SKM-1 (cell line): ENCODE measurements at regions not wholly inside any gene's neighbourhood (a gene's known extent, or its start where the extent isn't known, plus 50 kb on each side); places are given as distances from the start of the nearest gene placed in this dataset.

ENCODE experiments used
- DNase-seq: peaks from one replicate; lab custom pipeline; 2025; ENCODE audit not compliant: unreplicated experiment; lab: John Stamatoyannopoulos, UW

- no peak for DNase-seq
Observed at GRCh38 chr2:120453635-120453998, 107.7 kb downstream of the INHBB start.

DNA sequence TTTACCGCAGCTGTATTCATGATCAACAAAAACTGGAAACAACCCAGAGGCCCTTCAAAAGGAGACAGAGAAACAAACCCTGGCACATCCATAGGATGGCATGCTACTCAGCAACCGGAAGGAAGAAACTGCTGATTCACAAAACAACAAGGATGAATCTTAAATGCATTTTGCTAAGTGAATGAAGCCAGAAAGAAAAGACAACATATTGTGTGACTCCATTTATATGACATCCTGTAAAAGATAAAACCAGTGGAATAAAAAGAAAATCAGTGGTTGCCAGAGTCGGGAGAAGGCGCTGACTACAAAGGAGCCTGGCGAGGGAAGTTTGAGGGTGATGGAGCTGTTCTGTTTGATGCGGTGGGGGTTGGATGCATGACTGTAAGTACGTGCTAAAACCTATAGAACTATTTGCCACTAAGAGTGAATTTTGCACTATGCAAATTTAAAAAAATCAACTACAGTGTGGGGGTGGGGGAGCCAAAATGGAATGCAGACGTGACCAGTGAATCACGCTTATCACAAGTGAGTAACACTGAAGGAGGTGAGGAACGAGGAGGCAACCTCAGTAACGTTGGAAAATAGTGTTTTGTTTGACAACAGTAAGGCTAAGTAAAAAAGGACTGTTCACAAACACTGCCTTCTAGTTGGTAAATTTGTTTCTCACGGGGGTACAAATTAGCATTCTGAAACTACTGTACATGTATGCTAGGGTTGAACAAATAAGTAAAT is 108.9 kb downstream of the INHBB start:
- no peak for DNase-seq

GRCh38 chr2:120455390-120455789 is 109.5 kb downstream of the INHBB start:
- DNase-seq = no peak

- DNase-seq = no peak
Observed at GRCh38 chr2:120456867-120457266, 110.9 kb downstream of the INHBB start.

DNA sequence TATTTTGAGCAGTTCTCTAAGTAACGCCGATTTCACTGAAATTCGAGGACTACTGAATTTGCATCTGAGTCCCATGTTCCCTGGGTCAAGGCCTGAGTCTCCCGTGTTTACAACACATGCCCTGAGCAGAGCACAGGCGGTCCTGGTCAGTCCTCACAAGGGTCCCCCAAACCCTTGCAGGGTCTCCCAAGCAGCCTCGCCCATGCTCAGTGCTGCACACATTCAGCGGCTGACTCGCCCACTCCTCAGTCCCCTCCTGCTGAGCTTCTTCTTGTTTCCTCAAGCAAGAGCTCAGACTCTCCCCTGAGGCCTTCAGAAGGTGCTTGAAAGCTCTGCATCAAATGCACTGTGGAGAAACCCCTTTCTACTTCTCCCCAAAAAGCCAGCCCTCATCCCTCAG is 114.6 kb downstream of the INHBB start:
- DNase-seq = no peak

DNA sequence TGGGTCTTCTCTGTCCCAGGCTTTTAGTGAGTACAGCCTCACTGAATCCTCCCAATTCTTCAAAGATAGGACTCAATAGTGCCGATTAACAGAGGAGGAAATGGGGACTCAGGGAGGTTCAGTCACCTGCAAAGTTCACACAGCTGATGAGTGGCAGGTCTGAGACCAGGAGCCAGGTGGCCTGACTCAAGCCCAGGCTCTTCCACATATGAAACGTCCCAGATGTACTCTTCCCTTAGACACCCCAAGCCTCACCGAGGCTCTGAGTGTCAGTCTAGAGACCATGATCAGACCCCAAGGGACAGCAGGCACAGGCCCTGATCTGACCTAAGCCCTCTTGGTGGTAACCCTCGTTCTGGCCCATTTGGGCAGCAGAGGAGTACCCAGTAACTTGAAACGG is 115.2 kb downstream of the INHBB start:
- DNase-seq = no peak

DNA sequence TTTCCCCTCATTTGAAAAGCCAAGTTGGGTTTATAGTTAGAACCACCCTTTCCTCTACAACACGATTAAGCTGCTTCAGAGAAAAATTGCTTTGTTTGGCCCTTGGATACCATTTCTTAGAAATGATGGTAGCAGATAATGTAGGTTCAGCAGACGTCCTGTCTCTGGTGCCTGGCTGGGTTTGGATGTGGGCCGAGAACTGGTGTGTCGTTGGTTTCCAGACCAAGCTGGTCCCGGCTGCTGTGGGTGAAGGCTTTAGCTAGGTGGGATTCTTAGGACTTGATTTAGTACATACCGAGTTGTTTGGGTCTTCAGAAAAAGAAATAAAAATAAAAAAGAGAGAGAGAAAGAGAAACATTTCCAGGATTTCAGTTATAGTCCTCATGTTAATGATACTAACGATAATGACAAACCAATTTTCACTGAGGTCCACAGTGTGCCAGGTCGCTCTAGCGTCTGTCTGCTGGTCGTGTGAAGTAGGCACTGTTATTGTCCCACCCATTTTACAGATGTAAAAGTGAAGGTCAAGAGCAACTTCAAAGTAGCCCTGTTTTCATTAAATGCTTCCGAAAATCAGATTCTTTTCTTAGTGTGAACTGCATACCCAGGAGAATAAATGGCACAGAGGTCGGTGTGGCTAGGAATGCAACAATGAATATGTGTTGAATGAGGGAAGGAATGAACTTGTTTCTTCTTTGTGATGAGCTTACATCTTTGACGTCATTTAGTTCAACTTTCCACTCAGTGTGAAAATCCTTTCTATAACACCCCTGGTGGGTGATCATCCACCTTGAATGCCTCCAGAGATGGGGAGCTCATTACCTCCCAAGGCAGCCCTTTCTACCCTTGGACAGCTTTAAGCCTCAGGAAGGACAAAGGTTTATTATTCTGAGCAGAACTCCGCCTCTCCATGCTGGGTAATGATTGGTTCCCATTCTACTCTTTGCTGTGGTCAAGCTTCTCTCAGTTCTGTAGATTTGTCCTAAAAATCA is 115.9 kb downstream of the INHBB start:
- DNase-seq = no peak

DNA sequence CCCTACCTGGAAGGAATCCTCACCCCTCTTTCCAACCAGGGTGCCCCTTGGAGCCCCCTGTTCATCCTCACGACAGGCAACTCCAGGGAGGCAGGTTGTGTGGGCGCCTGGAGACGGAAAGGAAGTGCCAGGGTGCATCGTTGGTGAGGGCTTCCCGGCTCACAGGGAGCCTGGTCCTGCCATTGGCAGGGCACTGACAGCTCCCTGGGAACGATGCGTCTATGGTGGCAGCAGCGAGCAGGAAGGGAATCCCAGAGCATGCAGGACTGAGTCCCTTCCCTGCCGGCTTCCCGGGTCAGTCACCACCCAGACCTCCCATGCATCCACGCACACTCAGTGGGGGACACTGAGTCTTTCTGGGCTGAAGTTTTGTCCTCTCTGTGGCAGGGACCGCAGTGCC is 117.6 kb downstream of the INHBB start:
- no peak for DNase-seq

GRCh38 chr2:120463996-120464395 is 118.1 kb downstream of the INHBB start:
- DNase-seq = no peak

GRCh38 chr2:120464448-120464931 is 118.6 kb downstream of the INHBB start:
- DNase-seq = no peak

DNA sequence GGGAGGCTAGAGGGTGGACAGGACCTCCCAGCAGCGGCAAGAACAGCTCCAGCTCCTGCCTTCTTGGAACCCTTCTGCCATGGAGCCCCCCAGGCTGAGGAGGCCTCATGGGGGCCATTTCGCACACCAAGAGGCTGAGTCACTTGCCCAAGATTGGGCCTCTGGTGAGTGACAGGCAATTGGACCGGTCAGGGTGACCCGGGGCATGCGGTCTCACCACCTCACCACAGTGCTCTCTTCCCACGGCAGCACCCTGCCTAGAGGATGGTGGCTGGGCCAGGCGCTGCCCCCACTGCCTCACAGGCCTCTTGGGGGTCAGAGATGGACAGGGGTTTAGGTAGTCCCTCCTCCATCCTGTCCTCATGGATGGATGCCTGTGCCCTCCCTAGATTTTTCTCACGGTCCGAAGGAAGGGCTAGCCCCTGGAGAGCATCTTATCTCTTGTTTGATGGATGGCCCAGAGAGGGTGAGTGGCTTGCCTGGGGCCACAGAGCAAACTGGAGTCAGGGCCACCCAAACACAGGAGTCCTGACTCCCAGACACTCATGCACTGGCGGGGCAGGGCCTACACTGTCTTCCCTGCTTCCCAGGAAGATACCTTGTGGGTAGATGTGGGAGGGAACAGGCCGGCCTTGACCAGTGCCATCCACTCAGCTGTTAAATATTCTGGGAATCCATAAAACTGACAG is 119.2 kb downstream of the INHBB start:
- no peak for DNase-seq

DNA sequence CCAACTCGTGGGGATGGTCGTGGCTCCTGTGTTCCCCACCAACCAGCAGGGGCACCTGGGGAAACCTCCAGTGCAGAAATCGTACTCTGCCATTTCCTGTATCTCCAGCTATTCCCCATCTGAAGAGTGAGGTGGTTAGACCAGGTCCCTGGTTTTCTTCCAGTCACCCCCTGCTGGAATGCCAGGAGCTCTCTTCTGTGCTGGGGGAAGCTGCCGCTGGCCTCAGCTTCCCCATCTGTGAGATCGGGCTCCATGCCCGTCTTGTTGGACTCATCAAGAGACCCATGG is 119.7 kb downstream of the INHBB start:
- no peak for DNase-seq

DNA sequence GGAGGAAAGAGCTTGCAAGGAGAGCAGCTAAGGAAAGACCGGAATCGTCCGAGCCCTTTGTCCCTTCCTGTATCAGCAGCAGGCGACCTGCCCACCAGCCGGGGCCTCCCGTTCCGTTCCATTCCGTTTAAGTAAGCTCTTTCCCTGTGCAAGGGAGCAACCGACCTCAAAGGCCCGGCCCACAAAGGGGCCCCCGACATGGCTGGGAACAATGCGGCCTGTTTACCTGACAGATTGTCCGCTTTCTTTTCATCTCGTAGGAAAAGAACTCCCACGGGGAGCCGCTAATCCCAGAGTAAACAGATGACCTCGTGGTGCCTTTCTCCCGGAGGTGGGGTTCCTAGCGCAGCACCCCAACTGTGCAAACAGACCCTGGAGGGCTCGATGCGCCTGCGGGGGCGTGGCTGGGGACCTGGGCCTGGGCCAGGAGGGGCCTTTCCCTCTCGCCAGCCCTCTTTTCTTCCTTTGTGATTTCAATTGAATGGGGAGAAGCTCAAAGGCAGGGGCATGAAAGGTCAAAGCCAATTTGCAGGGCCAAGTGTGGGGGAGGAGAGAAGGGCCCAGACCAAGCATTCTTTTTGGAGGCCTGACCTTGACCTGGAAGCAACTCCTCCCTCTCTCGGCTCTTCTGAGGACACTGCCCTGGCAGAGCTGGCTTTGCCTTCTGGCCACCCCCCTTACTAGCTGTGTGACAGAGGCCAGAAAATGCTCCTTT is 120.2 kb downstream of the INHBB start:
- DNase-seq = no peak

DNA sequence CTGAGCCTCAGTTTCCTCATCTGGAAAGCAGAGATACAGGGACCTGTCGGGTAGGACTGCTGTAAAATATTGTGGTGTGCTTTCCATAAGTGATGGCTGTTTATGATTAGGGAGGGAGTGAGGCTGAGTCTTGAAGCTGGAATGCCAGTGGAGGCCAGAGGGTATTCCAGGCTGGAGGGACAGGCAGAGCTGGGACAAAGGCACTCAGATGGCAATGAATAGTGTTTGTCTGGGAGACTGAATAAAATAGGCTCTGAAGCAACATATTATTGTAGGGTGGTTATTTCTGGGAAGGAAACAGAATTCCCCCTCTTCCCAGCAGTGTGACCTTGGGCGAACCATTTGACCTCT is 120.7 kb downstream of the INHBB start:
- DNase-seq = no peak

DNA sequence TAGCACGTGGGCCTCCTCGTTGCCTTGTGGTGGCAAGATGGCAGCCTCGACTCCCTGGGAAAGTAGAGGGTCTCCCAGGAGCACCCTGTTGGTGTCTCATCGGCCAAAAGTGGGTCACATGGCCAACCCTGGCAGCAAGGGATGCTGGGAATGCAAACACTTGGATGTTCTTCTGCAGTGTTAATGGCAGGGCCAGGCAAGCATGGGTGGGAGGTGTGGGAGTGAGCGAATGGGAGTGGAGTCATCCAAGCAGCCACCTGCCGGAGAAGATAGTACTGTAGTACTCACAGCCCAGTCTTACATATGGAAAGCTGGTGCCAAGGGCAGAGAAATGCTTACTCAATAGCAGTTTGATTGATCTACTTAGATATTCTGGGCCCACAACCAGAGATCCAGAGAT is 122.2 kb downstream of the INHBB start:
- DNase-seq = no peak

- DNase-seq = no peak
Observed at GRCh38 chr2:120469426-120469825, 123.5 kb downstream of the INHBB start.

- DNase-seq = peak; percentile 46
Observed at GRCh38 chr2:120470041-120470965, 124.4 kb downstream of the INHBB start.

- no peak for DNase-seq
Observed at GRCh38 chr2:120471166-120471565, 125.2 kb downstream of the INHBB start.

DNA sequence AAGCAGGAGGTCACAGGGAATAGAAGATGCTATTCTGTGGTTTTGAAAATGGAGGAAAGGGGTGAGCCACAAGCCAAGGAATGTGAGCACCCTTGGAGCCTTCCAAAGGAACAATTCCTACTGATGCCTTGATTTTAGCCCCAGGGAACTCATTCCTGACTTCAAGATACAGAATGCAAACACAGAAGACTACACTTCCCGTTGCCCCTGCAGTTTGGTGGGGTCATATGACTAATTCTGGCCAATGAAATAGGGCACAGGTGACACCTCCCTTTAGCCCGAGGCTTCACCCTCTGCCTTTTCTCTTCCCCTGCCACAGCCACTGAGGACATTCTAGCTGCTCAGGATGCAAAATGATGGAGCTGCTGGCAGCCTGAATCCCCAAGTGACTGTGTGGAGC is 126.1 kb downstream of the INHBB start:
- DNase-seq = no peak

- DNase-seq = no peak
Observed at GRCh38 chr2:120472891-120473309, 127.0 kb downstream of the INHBB start.
